HL-60/S4 treated with phorbol 12-myristate 13-acetate at 8.2 ng/mL for 4 days and 3 days (cell line): ENCODE measurements at regions not wholly inside any gene's neighbourhood (a gene's known extent, or its start where the extent isn't known, plus 50 kb on each side); places are given as distances from the start of the nearest gene placed in this dataset.

Source experiments
- in situ Hi-C: fragments of 300-500 bp; cut with MboI; formaldehyde crosslinking; loops from 2 replicates; pipeline ENCODE4 v1.15.0; 2022; ENCODE audit warnings: low sequenced_read_pairs

- in situ Hi-C loops = no loop called here
Observed at GRCh38 chr9:13378154-13378553, 98.7 kb upstream of the MPDZ start.

GRCh38 chr9:13377171-13377925 is 97.9 kb upstream of the MPDZ start:
- in situ Hi-C loops = no loop called here

- in situ Hi-C loops = no loop called here
Observed at GRCh38 chr9:13372510-13372909, 93.0 kb upstream of the MPDZ start.

GRCh38 chr9:13369431-13369830 is 89.9 kb upstream of the MPDZ start:
- in situ Hi-C loops = no loop called here

- in situ Hi-C loops = no loop called here
Observed at GRCh38 chr9:13367784-13368183, 88.3 kb upstream of the MPDZ start.

- in situ Hi-C loops = no loop called here
Observed at GRCh38 chr9:13364271-13365000, 84.9 kb upstream of the MPDZ start.

GRCh38 chr9:13361076-13361475 is 81.6 kb upstream of the MPDZ start:
- in situ Hi-C loops = no loop called here

GRCh38 chr9:13360188-13360587 is 80.7 kb upstream of the MPDZ start:
- in situ Hi-C loops = no loop called here

GRCh38 chr9:13358128-13358527 is 78.6 kb upstream of the MPDZ start:
- in situ Hi-C loops = no loop called here

- in situ Hi-C loops = no loop called here
Observed at GRCh38 chr9:13354733-13355132, 75.2 kb upstream of the MPDZ start.

- in situ Hi-C loops = no loop called here
Observed at GRCh38 chr9:13352451-13352979, 73.0 kb upstream of the MPDZ start.

GRCh38 chr9:13351778-13352386 is 72.4 kb upstream of the MPDZ start:
- in situ Hi-C loops = no loop called here

- in situ Hi-C loops = no loop called here
Observed at GRCh38 chr9:13332571-13332970, 53.1 kb upstream of the MPDZ start.

- in situ Hi-C loops = no loop called here
Observed at GRCh38 chr9:13331320-13331719, 51.8 kb upstream of the MPDZ start.

GRCh38 chr9:13330396-13331004 is 51.0 kb upstream of the MPDZ start:
- in situ Hi-C loops = no loop called here
